GM18867 (cell line): ENCODE measurements at regions not wholly inside any gene's neighbourhood (a gene's known extent, or its start where the extent isn't known, plus 50 kb on each side); places are given as distances from the start of the nearest gene placed in this dataset.
"Not testable (repeated sequence)": the region's sequence is repeated elsewhere in the genome, so short reads cannot be mapped to it uniquely, and the experiment has no call there.

Experiments
- ATAC-seq: cut with Tn5 transposase; IDR thresholded peaks from one replicate; pipeline ENCODE4 v1.9.1; 2021; ENCODE audit warnings: mild to moderate bottlenecking, moderate library complexity; ENCODE audit not compliant: unreplicated experiment

DNA sequence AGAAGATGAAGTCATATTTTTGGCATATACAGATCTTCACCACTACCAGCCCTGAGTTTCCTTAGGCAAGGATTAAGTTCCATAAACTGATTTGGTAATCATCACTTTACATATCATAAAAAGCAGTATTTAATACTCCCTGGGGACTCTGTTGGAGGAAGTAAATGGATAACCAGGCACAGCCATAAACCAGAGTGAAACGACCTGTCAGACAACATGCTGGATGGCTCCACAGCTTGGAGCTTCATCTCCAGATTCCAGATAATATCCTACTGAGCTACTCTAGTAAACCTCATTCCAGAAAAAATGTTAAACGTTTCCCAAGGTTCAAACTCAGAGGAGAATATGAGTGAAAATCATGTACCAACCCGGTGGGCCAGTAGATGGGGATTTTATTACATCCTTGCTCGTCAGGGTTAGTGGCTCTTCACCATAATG lies 109.2 kb downstream of the BASP1 start:
- ATAC-seq = no peak

DNA sequence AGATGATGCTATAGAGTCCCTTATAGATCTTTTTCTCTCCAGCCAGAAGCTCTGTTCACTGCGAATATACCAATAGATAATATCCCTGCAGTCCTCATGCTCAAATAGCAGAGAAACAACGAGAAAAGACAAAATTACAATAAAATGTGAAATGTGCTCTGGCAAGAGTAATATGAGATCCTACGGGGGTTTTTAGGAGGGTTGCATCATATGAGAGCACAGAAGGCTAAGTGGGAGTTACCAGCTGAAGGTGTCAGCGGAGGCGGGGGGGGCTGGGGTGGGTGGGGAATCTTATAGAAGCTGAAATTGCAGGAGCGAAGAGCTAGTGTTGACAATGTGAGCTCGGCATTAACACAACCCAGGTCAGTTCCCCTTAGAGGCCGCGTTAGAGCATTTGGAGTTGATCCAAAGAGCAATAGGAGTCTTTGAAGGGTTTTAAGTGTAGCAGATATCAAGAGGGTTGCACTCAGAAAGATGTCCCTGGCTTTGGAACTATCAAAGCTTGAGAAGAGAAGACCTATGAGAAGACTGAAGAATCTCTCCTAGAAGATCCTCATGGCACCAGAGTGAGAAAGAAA lies 109.7 kb downstream of the BASP1 start:
- ATAC-seq = no peak

DNA sequence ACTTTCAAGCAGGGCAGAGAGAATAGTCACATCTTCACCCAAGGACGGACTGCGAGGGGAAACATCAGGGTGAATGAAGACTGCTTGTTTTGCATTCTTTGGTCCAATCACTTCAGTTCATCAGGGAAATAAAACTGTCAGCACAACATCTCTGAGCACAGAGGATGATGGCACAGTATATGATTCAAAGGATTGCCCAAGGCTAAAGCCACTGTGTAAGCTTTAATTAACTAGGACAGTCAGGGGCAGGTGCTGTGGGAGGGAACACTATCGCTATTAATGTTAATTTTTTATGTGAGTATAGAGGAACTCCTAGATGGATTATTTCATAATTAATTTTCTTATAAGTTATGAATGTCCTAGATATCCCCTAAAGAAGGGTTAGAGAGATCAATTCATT lies 112.1 kb downstream of the BASP1 start:
- no peak for ATAC-seq

DNA sequence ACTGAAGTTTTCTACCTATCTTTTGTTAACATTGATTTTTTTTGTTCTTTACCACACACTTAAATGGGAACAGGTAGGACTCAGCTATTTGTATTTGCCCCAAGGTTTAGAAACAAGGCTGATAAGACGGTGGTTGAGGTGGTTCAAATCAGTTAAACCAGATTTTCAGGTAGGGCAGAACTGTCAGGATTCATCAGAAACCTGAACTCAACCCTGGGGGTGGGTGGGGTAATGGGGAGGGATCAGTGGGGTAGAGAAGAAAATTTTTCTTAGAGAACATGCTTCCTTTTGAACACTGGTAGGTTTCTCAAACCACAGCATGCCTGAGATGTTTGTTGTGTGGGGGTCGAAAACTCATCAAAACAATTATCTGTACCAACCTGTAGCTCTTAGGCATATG lies 113.0 kb downstream of the BASP1 start:
- ATAC-seq = no peak

DNA sequence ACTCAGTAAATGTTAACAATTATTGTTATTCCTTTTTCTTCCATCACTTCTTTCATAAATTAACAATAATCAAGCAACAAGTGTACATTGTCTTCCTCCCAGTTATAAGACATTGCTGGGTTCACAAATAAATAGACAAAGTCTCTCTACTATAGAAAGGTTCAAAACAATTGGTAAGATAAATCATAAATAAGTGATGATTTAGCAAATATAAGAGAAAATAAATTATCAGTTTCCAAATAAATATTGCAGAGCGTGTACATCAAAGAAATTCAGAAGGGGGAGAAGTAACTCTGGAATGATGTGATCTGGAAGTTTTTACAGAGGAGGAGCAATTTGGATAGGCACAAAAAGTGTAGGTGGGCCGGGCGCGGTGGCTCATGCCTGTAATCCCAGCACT lies 114.2 kb downstream of the BASP1 start:
- ATAC-seq = no peak

DNA sequence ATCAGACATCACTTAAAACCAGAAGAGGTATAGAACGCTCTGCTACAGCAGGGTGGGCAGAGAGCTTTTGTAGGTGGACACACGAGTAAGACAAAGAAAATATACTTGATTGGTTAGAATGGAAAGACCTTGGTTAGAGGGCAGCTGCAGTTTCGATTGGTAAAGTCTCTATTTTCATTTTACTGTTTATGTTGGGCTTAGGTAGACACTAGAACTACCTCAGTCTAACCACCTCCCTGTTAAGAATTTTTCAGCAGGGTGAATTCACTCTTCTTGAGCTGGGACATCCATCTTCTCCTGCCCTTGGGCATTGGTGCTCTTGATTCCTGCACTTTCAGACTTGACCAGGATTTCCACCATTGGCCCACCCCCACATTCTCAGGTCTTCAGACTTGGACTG lies 116.3 kb downstream of the BASP1 start:
- ATAC-seq = no peak

DNA sequence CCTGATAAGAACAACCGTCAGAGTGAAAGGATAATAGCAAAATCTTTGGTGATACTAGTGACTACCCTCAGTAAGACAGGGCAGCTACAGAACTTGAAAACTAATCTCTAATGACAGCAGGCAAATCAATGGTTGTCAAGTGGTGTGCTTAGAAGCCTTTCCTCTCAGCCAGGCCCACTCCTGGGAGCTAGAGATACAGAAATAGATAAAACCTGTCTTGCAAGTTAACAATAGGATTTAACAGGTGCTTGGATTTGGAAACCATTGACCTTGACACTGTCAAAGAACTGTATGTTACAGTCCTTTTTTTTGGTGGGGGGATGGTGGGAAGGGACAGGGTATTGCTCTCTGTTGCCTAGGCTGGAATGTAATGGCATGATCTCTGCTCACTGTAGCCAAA lies 118.6 kb downstream of the BASP1 start:
- ATAC-seq = no peak

DNA sequence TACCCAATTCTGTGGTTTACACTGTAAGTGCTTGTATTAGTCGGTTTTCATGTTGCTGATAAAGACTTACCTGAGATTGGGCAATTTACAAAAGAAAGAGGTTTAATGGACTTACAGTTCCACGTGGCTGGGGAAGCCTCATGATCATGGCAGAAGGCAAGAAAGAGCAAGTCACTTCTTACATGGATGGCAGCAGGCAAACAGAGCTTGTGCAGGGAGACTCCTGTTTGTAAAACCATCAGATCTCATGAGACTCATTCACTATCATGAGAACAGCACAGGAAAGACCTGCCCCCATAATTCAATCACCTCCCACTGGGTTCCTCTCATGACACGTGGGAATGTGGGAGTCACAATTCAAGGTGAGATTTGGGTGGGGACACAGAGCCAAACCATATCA lies 119.3 kb downstream of the BASP1 start:
- not testable (repeated sequence) for ATAC-seq

DNA sequence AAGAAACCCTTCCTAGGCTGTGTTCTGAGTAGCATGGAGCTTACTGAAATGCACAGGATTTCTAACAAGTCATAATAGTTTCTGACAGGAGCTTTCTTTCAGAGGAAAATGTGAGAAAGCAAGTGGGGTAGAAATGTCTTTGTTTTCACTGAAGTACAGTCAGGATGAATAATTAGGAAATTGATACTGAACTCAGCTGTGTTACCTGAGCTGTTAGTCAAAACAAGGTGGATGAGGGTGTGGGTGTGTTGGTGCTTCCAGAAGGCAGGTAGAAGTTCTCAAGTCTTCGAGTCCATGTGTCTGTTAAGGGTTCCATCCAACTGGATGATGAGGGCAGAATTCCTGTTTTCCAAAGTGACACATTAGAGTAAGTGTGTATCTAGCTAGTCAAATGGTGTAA lies 122.4 kb downstream of the BASP1 start:
- ATAC-seq = no peak

DNA sequence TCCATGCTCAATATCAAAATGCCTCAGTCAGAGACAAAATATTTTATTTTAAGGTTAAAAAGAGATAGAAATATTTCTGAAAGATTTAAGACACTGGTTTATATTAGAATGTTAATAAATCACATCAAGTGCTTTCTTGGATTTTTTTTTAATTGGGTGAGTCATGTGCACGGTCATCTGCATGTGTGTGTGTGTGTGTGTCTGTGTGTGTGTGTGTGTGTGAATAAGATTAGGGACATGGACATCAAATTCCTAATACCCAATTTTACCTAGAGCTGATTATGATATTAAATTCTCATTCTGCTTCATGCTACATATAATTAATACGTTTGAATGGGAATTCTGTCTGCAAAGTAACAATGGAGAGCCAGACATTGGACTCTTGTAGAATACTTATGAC lies 122.9 kb downstream of the BASP1 start:
- no peak for ATAC-seq

DNA sequence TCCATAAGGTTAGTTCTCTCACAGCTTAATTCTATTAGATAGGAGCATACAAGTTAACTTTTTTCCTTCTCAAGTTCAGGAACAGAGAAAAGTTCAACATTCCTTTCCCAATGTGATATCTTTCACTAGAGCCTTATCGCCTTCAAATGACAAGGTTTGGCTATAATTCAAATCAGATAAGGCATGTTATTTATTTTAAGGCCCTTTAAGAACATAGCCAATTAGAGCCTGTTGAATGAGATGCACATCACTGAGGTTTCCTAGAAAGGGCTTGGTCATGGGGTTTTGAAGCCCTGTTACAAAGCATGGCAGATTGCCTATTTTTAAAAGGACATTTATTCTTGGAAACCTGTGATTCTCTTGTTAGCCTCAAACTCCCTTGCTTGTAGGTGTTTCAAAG lies 123.4 kb downstream of the BASP1 start:
- no peak for ATAC-seq

DNA sequence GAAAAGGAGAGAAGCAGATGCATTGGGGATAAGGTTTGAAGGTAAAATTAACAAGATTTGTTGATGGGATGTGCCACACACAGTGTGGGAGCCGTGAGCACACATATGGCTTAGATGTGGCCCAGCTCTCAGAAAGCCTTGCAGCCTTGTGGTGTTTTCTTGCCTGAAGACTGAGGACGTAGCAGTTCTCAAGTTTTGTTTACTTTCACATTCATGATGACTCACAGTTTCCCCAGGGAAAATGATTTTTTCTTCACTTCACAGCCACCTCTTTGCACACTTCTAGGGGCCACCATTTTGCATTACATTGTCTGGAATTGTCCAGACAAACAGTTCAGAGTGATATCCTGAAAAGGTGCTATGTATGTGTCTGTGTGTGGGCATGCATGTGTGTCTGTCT lies 126.2 kb downstream of the BASP1 start:
- peak; percentile 89 for ATAC-seq

DNA sequence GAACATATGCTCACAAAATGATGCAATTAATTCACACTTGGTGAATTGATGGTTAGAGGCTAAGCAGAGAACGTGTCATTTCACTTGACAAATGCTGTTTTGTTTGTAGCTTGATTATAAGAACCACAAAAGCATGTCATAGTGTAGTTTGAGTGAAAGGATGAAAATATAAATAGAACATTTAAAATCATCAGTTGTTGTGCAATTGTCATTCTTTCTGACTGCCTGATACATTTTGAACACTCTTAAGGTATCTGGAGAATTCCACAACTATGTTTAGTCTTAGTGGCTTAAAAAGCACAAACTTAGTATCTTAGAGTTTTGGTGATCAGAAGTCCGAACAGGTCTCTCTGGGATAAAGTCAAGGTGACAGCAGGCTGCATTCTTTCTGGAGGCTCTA lies 129.4 kb downstream of the BASP1 start:
- ATAC-seq = no peak

DNA sequence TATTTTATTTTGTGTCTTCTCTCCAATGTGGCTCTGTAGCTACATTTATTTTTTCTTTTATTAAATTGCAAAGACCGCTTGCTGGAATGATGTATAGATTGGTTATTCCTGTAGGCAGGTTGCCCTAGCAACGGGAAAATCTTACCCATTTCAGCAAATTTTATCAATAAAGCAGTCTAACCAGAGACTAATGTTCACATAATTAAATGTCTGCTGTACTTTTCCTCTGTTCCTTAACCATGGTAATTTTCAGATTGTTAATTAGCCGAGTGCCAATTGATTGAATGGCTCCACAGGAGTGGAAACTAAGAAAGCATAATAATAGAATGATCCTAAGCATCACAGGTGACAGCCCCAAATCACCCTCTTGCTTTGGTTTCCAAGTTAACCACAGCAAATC lies 134.8 kb downstream of the BASP1 start:
- no peak for ATAC-seq

DNA sequence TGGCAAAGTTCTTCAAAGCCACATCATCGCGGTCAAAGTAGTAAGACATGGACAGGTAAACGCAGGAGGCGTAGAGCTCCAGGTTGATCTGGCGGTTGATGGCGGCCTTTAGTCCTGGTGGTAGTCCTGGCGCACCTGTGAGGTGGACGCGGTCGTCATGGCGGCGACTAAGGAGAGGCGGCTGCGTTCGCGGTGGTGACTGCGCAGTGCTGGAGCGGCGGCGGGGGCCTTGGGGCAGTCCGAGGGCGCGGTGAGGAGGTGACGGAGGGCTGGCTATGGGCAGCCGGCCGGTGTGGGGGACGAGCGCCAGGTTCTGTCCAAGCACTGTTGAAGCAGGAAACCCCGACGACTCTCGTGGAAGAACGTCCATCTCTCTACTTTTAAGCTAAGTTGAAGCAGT lies 136.8 kb downstream of the BASP1 start:
- no peak for ATAC-seq

DNA sequence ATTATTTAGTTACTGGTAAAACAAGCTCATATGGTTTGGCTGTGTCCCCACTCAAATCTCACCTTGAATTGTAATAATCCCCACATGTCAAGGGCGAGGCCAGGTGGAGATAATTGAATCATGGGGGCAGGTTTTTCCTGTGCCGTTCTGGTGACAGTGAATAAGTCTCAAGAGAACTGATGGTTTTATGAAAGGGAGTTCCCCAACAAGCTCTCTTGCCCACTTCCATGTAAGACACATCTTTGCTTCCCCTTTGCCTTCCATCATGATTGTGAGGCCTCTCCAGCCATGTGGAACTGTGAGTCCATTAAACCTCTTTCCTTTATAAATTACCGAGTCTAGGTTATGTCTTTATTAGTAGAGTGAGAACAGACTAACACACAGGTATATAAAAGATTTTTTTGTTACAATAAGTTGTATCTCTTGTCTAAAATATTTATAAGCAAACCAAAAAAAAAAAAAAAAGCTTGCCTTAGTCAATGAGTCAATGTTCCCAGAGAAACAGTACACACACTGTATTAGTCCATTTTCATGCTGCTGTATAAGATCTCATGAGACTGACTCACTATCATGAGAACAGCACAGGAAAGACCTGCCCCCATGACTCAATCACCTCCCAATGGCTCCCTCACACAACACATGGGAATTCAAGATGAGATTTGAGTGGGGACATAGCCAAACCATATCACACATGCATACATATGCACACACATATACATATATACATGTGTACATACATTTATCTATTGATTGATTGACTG lies 138.3 kb downstream of the BASP1 start:
- ATAC-seq = no peak

DNA sequence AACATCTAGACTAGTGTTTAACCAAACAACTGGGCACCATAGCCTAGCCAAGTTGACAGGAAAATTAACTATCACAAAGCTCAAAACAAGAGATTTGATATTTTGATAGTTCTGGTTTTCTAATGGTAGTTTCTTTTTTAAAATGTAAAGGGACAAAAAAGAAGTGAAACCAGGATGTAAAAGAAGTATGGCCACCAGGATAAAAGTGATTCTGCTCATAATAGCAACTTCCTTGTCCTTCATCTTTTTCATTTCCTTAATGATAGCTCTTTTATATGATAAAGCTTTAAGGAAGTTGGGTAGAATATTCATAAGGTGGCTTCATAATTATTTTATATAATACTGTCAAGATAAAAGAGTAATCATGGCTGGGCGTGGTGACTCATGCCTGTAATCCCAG lies 139.1 kb downstream of the BASP1 start:
- ATAC-seq = no peak

DNA sequence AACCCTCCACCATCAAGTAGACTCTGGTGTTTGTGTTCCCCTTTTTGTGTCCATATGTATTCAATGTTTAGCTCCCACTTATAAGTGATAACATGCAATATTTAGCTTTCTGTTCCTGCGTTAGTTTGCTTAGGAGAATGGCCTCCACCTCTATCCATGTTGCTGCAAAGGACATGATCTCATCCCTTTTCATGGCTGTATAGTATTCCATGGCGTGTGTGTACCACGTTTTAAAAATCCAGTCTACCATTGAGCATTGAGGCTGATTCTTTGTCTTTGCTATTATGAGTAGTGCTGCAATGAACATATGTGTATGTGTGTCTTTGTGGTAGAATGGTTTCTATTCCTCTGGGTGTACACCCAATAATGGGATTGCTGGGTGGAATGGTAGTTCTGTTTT lies 140.1 kb downstream of the BASP1 start:
- ATAC-seq = no peak

DNA sequence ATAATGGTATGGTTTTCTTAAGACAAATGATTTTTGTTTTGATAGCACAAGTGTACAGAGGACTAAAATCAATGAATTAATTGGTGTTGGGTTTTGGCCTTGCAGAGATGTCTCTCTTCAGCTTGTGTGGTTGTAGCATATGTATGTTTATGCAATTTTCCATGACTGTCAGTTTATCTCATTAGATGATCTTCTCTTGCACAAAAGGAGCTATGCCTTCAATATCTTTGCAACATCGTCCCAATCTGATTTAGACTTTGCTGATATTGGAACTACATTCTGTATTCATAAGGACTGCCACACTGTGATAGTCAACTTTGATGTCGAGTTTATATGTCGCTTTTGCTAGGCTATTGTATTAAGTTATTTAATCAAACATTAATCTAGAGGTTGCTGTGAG lies 140.0 kb upstream of the TAF11L2 start:
- ATAC-seq = no peak

DNA sequence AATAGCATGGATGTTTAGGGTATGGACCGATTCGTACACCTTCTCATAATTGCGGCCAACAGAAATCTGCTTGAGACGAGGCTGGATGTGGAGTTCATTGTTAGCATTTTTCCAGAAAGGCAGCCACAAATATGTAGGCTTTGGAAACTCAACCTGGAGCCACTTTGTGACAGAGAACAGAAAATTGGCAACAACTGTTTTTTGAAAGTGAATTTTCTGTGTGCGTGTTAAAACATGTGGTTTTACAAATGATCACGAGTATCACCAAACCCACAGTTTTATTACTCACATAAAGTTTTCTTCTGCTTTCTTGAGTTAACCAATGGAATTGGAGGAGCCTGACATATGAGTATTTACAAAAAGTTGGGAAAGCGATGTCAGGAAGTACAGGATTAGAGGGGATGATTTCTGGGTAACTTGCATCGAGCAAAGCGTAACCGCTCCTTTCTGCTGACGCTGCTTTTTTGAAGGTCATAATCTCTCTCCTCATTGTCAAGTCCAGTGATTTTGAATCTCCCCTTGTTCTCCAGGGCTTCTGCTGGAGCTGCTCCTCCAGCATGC lies 138.5 kb upstream of the TAF11L2 start:
- no peak for ATAC-seq

DNA sequence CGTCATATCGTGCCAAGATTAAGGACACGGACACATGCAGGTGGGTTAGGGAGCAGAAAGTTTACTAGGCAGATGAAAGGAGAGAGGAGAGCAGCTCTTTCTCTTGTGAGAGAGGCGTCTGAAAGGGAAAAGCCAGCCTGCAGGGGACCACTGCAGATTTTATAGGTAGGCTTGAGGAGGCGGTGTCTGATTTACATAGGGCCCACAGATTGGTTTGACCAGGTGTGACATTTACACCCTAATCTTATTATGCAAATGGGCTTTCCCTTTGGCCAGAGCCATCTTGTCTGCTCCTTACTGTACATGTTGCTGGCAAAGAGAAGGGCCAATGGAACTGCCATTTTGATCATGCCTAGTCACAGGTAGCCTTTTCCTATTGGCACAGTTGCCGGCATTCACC lies 137.2 kb upstream of the TAF11L2 start:
- no peak for ATAC-seq

DNA sequence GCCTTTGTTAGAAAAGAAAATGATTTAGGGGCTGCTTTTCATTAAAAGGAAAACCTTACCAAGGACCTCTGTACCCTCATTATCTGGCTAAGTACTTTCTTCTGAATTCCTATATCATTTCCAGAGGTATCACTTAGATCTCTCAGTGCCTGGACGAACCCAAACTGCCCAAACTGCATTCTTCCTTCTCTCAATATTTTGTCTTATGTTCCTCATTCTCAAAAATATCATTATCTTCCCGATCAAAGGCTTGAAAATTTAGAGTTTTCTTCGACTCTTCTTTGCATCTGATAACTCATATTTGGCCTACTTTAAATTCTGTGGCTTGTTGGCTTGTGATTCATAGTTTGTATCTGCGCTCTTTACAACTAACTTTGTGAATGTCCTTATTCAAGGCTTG lies 136.7 kb upstream of the TAF11L2 start:
- ATAC-seq = no peak
